ENCODE measurements at regions not wholly inside any gene's neighbourhood (a gene's known extent, or its start where the extent isn't known, plus 50 kb on each side); places are given as distances from the start of the nearest gene placed in this dataset.

GRCh38 chr7:126236261-126236660, 1016.5 kb downstream of the GRM8 start (continued):
- no peak for TF ChIP-seq ZNF280B (CRISPR knock-in tag; IDR thresholded peaks at IDR 0.05)

- H3K4me2 ChIP-seq (ENCODE audit: insufficient read depth, low read length): no peak overlapping the region
- 0% methylated on average over 4 of the region's 4 CpGs for WGBS (ENCODE audit: insufficient coverage, low coverage, missing lambda C conversion rate)
- BruUV-seq (replicated peaks): no TSS peak
- CTCF ChIA-PET (ENCODE audit: low intra/inter-chr PET ratio): no interaction called here
- no peak overlapping the region for H3K27ac ChIP-seq (ENCODE audit: extremely low read depth, low read depth, low read length)
- POLR2A ChIA-PET: no interaction called here
- in situ Hi-C loops (cut with MboI): no loop called here
- no peak for ATAC-seq
- H3K79me2 ChIP-seq (ENCODE audit: control insufficient read depth, insufficient read depth, low read length): no peaks in the 10 kb centered on the region
- FAIRE-seq: no peak
- no peak overlapping the region for H3K9ac ChIP-seq (ENCODE audit: insufficient read depth in 1 of 2, low read depth in 2 of 2, low read length in 2 of 2)
- intact Hi-C loops (cut with micrococcal nuclease): no loop called here
- DNase-seq (ENCODE audit: extremely low read depth in 1 of 4, low spot score in 3 of 4): no peak
- H3K27me3 ChIP-seq (ENCODE audit: control insufficient read depth in 2 of 2, insufficient read depth in 2 of 2, low read length in 2 of 2): no peaks in the 10 kb centered on the region
- H2AFZ ChIP-seq (ENCODE audit: low read depth, low read length): no peak overlapping the region
- no peaks in the 10 kb centered on the region for H3K36me3 ChIP-seq (ENCODE audit: control insufficient read depth, insufficient read depth, low read length)
- H3K4me3 ChIP-seq: no peak overlapping the region
- no peaks in the 10 kb centered on the region for H3K4me1 ChIP-seq (replicated peaks in 1 of 2; ENCODE audit: control insufficient read depth in 2 of 2, insufficient read depth in 2 of 2, low read length in 2 of 2)
- TF ChIP-seq ELF1 (tag; IDR thresholded peaks at IDR 0.05) (no peak), USF2 (CRISPR knock-in tag; IDR thresholded peaks at IDR 0.05) (no peak), ZNF224 (CRISPR knock-in tag; IDR thresholded peaks at IDR 0.05) (no peak), TCFL5 (CRISPR knock-in tag; conservative IDR thresholded peaks at IDR 0.05) (no peak), SMC3 (conservative IDR thresholded peaks at IDR 0.05; ENCODE audit: insufficient read depth, low read depth, low read length) (no peak), BRD4 (IDR thresholded peaks at IDR 0.05) (no peak), ZKSCAN8 (CRISPR knock-in tag; IDR thresholded peaks at IDR 0.05) (no peak), SLC30A9 (CRISPR knock-in tag; IDR thresholded peaks at IDR 0.05) (no peak), NRF1 (conservative IDR thresholded peaks at IDR 0.05 in 1 of 2, IDR thresholded peaks at IDR 0.05 in 1 of 2) (no peak), ZNF778 (CRISPR knock-in tag; IDR thresholded peaks at IDR 0.05) (no peak), SMARCC2 (IDR thresholded peaks at IDR 0.05; ENCODE audit: low read depth) (no peak), BCOR (IDR thresholded peaks at IDR 0.05) (no peak), ZBTB34 (CRISPR knock-in tag; IDR thresholded peaks at IDR 0.05) (no peak), NR4A1 (CRISPR knock-in tag; IDR thresholded peaks at IDR 0.05) (no peak), NR4A1 (tag; IDR thresholded peaks at IDR 0.05) (no peak), HOXB6 (CRISPR knock-in tag; IDR thresholded peaks at IDR 0.05; ENCODE audit: borderline replicate concordance) (no peak), E2F1 (CRISPR knock-in tag; IDR thresholded peaks at IDR 0.05) (no peak)
- H4K20me1 ChIP-seq (replicated peaks; ENCODE audit: control insufficient read depth, insufficient read depth, low read length): no peaks in the 10 kb centered on the region
- no peaks in the 10 kb centered on the region for H3K9me3 ChIP-seq (replicated peaks; ENCODE audit: control insufficient read depth, insufficient read depth, low read depth, low read length)
- H3K9me1 ChIP-seq (ENCODE audit: control insufficient read depth, insufficient read depth, low read length): no peaks in the 10 kb centered on the region
Observed at GRCh38 chr7:126228356-126229061, 1024.2 kb downstream of the GRM8 start.
